ENCODE measurements at regions not wholly inside any gene's neighbourhood (a gene's known extent, or its start where the extent isn't known, plus 50 kb on each side); places are given as distances from the start of the nearest gene placed in this dataset.
A peak's percentile ranks its signal among the peaks of the same experiment; 100 is the strongest.

DNA sequence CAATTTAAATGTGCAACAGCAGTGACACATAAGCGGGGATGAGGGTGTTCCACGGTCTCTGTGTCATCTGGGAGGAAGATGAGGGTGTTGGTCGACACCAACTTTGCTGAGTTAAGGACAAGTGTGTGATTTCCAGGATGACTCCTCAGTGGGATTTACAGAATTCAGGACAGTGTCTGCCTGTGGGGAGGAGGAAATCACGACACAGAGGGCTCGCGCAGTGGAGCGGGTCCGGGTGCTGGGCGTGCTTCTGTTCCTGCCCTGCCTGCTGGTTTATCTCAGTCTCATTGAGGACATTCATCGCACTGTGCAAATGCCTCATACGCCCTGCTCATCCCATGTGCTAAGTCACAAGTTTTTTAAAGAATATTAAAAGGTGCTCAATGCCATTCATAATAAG, 73.7 kb upstream of the ADAMTS2 start:
- intact Hi-C loops (cut with DNase I) = no loop called here
- H3K4me1 ChIP-seq = no peaks in the 10 kb centered on the region
- no peak overlapping the region for H3K27ac ChIP-seq (replicated peaks in 1 of 4)
- no peaks in the 10 kb centered on the region for H3K9me3 ChIP-seq
- no peak overlapping the region for H3K4me3 ChIP-seq
- peaks cover 0 to 73% (median 0%) of the 10 kb centered on the region in 4 donors for H3K27me3 ChIP-seq
- no peak for TF ChIP-seq POLR2A (IDR thresholded peaks at IDR 0.05; ENCODE audit: low read depth)
- no peak for TF ChIP-seq EP300 (IDR thresholded peaks at IDR 0.05)
- TF ChIP-seq, protein P1, sequence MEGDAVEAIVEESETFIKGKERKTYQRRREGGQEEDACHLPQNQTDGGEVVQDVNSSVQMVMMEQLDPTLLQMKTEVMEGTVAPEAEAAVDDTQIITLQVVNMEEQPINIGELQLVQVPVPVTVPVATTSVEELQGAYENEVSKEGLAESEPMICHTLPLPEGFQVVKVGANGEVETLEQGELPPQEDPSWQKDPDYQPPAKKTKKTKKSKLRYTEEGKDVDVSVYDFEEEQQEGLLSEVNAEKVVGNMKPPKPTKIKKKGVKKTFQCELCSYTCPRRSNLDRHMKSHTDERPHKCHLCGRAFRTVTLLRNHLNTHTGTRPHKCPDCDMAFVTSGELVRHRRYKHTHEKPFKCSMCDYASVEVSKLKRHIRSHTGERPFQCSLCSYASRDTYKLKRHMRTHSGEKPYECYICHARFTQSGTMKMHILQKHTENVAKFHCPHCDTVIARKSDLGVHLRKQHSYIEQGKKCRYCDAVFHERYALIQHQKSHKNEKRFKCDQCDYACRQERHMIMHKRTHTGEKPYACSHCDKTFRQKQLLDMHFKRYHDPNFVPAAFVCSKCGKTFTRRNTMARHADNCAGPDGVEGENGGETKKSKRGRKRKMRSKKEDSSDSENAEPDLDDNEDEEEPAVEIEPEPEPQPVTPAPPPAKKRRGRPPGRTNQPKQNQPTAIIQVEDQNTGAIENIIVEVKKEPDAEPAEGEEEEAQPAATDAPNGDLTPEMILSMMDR (IDR thresholded peaks at IDR 0.05) = no peak
- no peak for TF ChIP-seq POLR2AphosphoS5 (IDR thresholded peaks at IDR 0.05)
- H3K36me3 ChIP-seq = no peaks in the 10 kb centered on the region
- no peak for DNase-seq (ENCODE audit: extremely low spot score)
- 77% methylated on average over 11 of the region's 11 CpGs for WGBS

DNA sequence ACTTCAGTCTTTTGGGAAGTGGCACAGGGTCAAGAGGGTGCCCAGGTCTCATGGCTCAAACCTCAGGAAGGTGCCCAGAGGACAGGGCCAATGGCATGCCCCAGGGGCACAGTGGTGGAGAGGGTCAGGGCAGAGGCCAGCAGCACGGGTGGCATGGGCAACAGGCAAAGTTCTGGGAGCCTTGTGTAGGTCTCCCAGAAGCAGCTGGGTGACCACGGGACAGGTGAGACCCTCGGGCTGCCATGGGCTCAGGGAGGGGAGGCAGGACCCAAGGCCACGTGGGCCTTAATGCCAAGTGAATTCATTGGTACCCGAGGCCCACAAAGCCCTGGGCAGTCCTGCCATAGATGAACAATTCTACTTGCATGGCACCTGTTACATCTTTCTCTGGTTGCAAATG, 72.4 kb upstream of the ADAMTS2 start:
- H3K9me3 ChIP-seq = no peaks in the 10 kb centered on the region
- H3K36me3 ChIP-seq = no peaks in the 10 kb centered on the region
- H3K4me3 ChIP-seq = no peak overlapping the region
- WGBS = no CpG with 5 or more reads among the region's 5 CpGs
- intact Hi-C loops (cut with DNase I) = no loop called here
- H3K4me1 ChIP-seq = no peaks in the 10 kb centered on the region
- no peak overlapping the region for H3K27ac ChIP-seq (replicated peaks in 1 of 4)
- no peak for TF ChIP-seq EP300 (IDR thresholded peaks at IDR 0.05)
- no peak for TF ChIP-seq POLR2A (IDR thresholded peaks at IDR 0.05; ENCODE audit: low read depth)
- TF ChIP-seq POLR2AphosphoS5 (IDR thresholded peaks at IDR 0.05) = no peak
- TF ChIP-seq, protein P1 (IDR thresholded peaks at IDR 0.05) = no peak
- DNase-seq (ENCODE audit: extremely low spot score) = no peak
- peaks cover 0 to 65% (median 0%) of the 10 kb centered on the region in 4 donors for H3K27me3 ChIP-seq

DNA sequence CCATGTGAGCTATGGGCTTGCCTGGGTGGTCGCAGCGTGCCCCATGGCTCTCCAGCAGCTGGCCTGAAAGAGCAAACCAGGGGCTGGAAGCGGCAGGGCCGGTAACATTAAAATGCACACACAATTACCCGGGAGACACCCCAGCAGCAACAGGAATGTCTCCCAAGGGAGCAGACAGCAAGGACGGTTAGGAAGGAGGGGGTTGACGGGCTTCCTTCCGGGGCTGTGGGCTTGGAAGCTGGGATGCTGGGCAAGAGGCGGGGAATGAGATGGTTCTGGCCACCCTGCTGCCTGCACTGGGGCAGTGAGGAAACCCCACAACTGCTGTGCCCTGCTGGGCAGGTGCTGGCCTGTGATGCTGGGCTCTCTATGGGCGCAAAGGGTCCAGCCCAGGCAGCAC, 71.8 kb upstream of the ADAMTS2 start:
- intact Hi-C loops (cut with DNase I) = no loop called here
- TF ChIP-seq, protein P1 (IDR thresholded peaks at IDR 0.05) = no peak
- no peak for TF ChIP-seq POLR2AphosphoS5 (IDR thresholded peaks at IDR 0.05)
- TF ChIP-seq EP300 (IDR thresholded peaks at IDR 0.05) = no peak
- TF ChIP-seq POLR2A (IDR thresholded peaks at IDR 0.05; ENCODE audit: low read depth) = no peak
- H3K27me3 ChIP-seq = peaks cover 0 to 59% (median 0%) of the 10 kb centered on the region in 4 donors
- WGBS = 64% methylated on average over 9 of the region's 10 CpGs
- DNase-seq (ENCODE audit: extremely low spot score) = no peak
- H3K27ac ChIP-seq (replicated peaks in 1 of 4) = no peak overlapping the region
- no peaks in the 10 kb centered on the region for H3K9me3 ChIP-seq
- no peaks in the 10 kb centered on the region for H3K36me3 ChIP-seq
- H3K4me3 ChIP-seq = no peak overlapping the region
- no peaks in the 10 kb centered on the region for H3K4me1 ChIP-seq

DNA sequence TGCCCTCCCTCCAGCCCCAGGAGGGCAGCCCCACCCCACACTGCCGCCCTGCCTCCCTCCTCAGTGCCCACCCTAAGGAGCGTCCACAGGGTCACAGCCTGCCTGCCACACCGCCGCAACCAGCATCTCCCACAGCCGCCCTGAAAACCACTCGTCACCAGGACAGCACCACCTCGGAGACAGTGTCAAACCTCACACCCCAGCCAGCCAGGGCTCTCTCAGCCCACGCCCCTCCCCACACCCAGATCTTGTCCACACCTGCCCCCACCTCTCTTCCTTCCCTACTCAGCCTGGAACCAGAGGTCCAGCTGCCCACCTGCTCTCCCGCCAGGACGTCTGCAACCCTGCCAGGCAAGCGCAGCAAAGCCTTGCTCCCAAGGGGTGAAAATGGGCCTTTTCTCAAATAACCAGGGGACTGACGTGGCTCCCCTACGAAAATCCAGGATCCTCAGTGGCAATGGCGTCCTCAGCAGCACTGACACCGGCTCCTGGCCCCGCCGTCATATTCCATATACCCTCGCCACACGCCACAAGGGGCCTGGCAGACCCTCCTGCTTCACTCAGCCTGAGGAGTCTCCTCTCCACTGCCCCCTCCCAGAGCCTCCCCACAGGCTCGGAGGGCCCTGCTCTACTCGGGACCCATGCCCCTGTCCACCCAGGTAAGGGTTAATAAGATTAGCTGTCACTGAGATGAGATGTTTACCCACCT, 71.0 kb upstream of the ADAMTS2 start:
- Histone ChIP-seq H3K9me3 (no peaks in the 10 kb centered on the region), H3K4me1 (no peaks in the 10 kb centered on the region), H3K27me3 (peaks cover 0 to 51% (median 0%) of the 10 kb centered on the region in 4 donors), H3K27ac (replicated peaks in 1 of 4) (no peak overlapping the region), H3K36me3 (no peaks in the 10 kb centered on the region), H3K4me3 (no peak overlapping the region)
- intact Hi-C loops (cut with DNase I) = no loop called here
- 84% methylated on average over 9 of the region's 21 CpGs for WGBS
- DNase-seq (ENCODE audit: extremely low spot score) = peak; percentile 42
- no peak for TF ChIP-seq POLR2A (IDR thresholded peaks at IDR 0.05; ENCODE audit: low read depth)
- TF ChIP-seq, protein P1 (IDR thresholded peaks at IDR 0.05) = no peak
- TF ChIP-seq EP300 (IDR thresholded peaks at IDR 0.05) = no peak
- no peak for TF ChIP-seq POLR2AphosphoS5 (IDR thresholded peaks at IDR 0.05)
